CD8-positive, alpha-beta memory T cell (primary cell): ENCODE measurements at regions not wholly inside any gene's neighbourhood (a gene's known extent, or its start where the extent isn't known, plus 50 kb on each side); places are given as distances from the start of the nearest gene placed in this dataset.
A peak's percentile ranks its signal among the peaks of the same experiment; 100 is the strongest.
"Not testable (repeated sequence)": the region's sequence is repeated elsewhere in the genome, so short reads cannot be mapped to it uniquely, and the experiment has no call there.

Experiments
- CTCF ChIA-PET: fragments of 350-600 bp; sonication (Branson Sonifier 250); formaldehyde crosslinking; loops from one replicate; lab custom pipeline; 2021; ENCODE audit warnings: antibody characterized with exemption; lab: Charles Lee
- POLR2A ChIA-PET: fragments of 350-600 bp; sonication (Branson Sonifier 250); formaldehyde crosslinking; loops from one replicate; lab custom pipeline; 2021; ENCODE audit warnings: antibody characterized with exemption; lab: Charles Lee
- DNase-seq, 5 donors: peaks; one replicate each; pipeline versions ENCODE4 v3.0.0 to v3.0.0-alpha.2; 2020 to 2022; ENCODE audit warnings: mixed read lengths in 1 of 5
- H3K27ac ChIP-seq: one replicate; pipeline ENCODE4 v1.7.0; 2013; ENCODE audit warnings: low read depth, mild to moderate bottlenecking, low read length, moderate library complexity
- H3K27me3 ChIP-seq: 2 replicates; pipeline ENCODE4 v1.7.0; 2013; ENCODE audit warnings: low read length, mild to moderate bottlenecking; ENCODE audit not compliant: insufficient read depth, poor library complexity, severe bottlenecking
- H3K36me3 ChIP-seq: 2 replicates; pipeline ENCODE4 v1.7.0; 2013; ENCODE audit warnings: mild to moderate bottlenecking, low read length, moderate library complexity; ENCODE audit not compliant: insufficient read depth
- H3K4me1 ChIP-seq: 2 replicates; pipeline ENCODE4 v1.7.0; 2013; ENCODE audit warnings: mild to moderate bottlenecking, low read length, moderate library complexity; ENCODE audit not compliant: insufficient read depth
- H3K4me3 ChIP-seq: 2 replicates; pipeline ENCODE4 v1.7.0; 2013; ENCODE audit warnings: mild to moderate bottlenecking, low read length
- H3K9me3 ChIP-seq: 2 replicates; pipeline ENCODE4 v1.7.0; 2013; ENCODE audit warnings: mild to moderate bottlenecking, low read length
- H3K27ac Mint-ChIP-seq, 8 donors: one replicate each; pipeline ENCODE4 v1.8.0; 2020 to 2021; ENCODE audit warnings: mixed read lengths in 8 of 8, mild to moderate bottlenecking in 6 of 8, inconsistent platforms in 3 of 8, moderate library complexity in 3 of 8
- H3K27me3 Mint-ChIP-seq, 2 donors: one replicate each; pipeline ENCODE4 v1.8.0; 2020 to 2021; ENCODE audit warnings: mixed read lengths in 2 of 2, mild to moderate bottlenecking in 1 of 2, moderate library complexity in 1 of 2
- H3K36me3 Mint-ChIP-seq, 3 donors: one replicate each; pipeline ENCODE4 v1.8.0; 2020 to 2021; ENCODE audit warnings: mixed read lengths in 3 of 3, inconsistent platforms in 1 of 3, mild to moderate bottlenecking in 1 of 3
- H3K4me1 Mint-ChIP-seq, 3 donors: one replicate each; pipeline ENCODE4 v1.8.0; 2020 to 2021; ENCODE audit warnings: mixed read lengths in 3 of 3, inconsistent platforms in 1 of 3, mild to moderate bottlenecking in 1 of 3
- H3K4me3 Mint-ChIP-seq, 7 donors: one replicate each; pipeline ENCODE4 v1.8.0; 2020 to 2021; ENCODE audit warnings: mixed read lengths in 7 of 7, mild to moderate bottlenecking in 6 of 7, moderate library complexity in 4 of 7, inconsistent platforms in 2 of 7
- H3K9me3 Mint-ChIP-seq, 5 donors: one replicate each; pipeline ENCODE4 v1.8.0; 2020 to 2022; ENCODE audit warnings: mixed read lengths in 5 of 5, mild to moderate bottlenecking in 3 of 5, moderate library complexity in 2 of 5, inconsistent platforms in 1 of 5

GRCh38 chr3:53426918-53427317 is 67.5 kb upstream of the CACNA1D start:
- Mint-ChIP-seq H3K27ac (no peak overlapping the region), H3K27me3 (peaks cover 8 to 14% of the 10 kb centered on the region in 2 donors), H3K36me3 (no peaks in the 10 kb centered on the region), H3K4me1 (no peaks in the 10 kb centered on the region), H3K4me3 (no peak overlapping the region), H3K9me3 (no peaks in the 10 kb centered on the region)
- no peak overlapping the region for H3K27ac ChIP-seq
- ChIA-PET CTCF (no interaction called here), POLR2A (no interaction called here)
- no peaks in the 10 kb centered on the region for H3K4me1 ChIP-seq
- no peaks in the 10 kb centered on the region for H3K27me3 ChIP-seq
- no peaks in the 10 kb centered on the region for H3K9me3 ChIP-seq
- H3K4me3 ChIP-seq: no peak overlapping the region
- H3K36me3 ChIP-seq: no peaks in the 10 kb centered on the region
- DNase-seq: no peak

GRCh38 chr3:53436828-53437227 is 57.6 kb upstream of the CACNA1D start:
- ChIA-PET CTCF (no interaction called here), POLR2A (no interaction called here)
- Histone ChIP-seq H3K27me3 (no peaks in the 10 kb centered on the region), H3K36me3 (no peaks in the 10 kb centered on the region), H3K4me3 (no peak overlapping the region), H3K27ac (no peak overlapping the region), H3K9me3 (no peaks in the 10 kb centered on the region), H3K4me1 (no peaks in the 10 kb centered on the region)
- H3K27me3 Mint-ChIP-seq: peaks cover 7 to 28% of the 10 kb centered on the region in 2 donors
- no peaks in the 10 kb centered on the region for H3K36me3 Mint-ChIP-seq
- H3K27ac Mint-ChIP-seq: peak overlapping the region in 1 of 8 donors; percentile 47
- peaks cover 0 to 2% (median 0%) of the 10 kb centered on the region in 5 donors for H3K9me3 Mint-ChIP-seq
- no peak overlapping the region for H3K4me3 Mint-ChIP-seq
- H3K4me1 Mint-ChIP-seq: no peaks in the 10 kb centered on the region
- DNase-seq: no peak

GRCh38 chr3:53442863-53443262 is 51.5 kb upstream of the CACNA1D start:
- H3K4me3 Mint-ChIP-seq, H3K9me3 Mint-ChIP-seq, H3K27ac ChIP-seq, H3K27me3 ChIP-seq, CTCF ChIA-PET, POLR2A ChIA-PET, H3K36me3 ChIP-seq, H3K4me1 Mint-ChIP-seq, H3K27ac Mint-ChIP-seq, H3K4me1 ChIP-seq, H3K9me3 ChIP-seq, H3K36me3 Mint-ChIP-seq, H3K4me3 ChIP-seq, DNase-seq: not testable (repeated sequence)
- peaks cover 27 to 28% of the 10 kb centered on the region in 2 donors for H3K27me3 Mint-ChIP-seq
